SK-N-SH (cell line): ENCODE measurements at regions not wholly inside any gene's neighbourhood (a gene's known extent, or its start where the extent isn't known, plus 50 kb on each side); places are given as distances from the start of the nearest gene placed in this dataset.

ENCODE experiments used
- CTCF ChIA-PET: fragments of 300-600, 350-600 bp; formaldehyde crosslinking; extraction: SDS; loops from one replicate; lab custom pipeline; 2021; lab: Yijun Ruan, JAX
- POLR2A ChIA-PET: fragments of 350-600 bp; sonication (Branson Sonifier 250); formaldehyde crosslinking; extraction: SDS; loops from one replicate; lab custom pipeline; 2020; ENCODE audit warnings: antibody characterized with exemption, inconsistent platforms; lab: Yijun Ruan, JAX
- DNase-seq: peaks from one replicate; pipeline ENCODE4 v3.0.0; 2012
- H2AFZ ChIP-seq: fragments of 200-600 bp; sonication (generic); 2 replicates; pipeline ENCODE4 v1.8.1; 2016; ENCODE audit warnings: antibody characterized with exemption, mild to moderate bottlenecking, low read depth
- H3F3A ChIP-seq: fragments of 200-600 bp; sonication (generic); replicated peaks from 2 replicates; pipeline ENCODE3; 2016; ENCODE audit warnings: antibody characterized with exemption, mild to moderate bottlenecking; ENCODE audit not compliant: insufficient read depth
- H3K27ac ChIP-seq, 2 experiments: fragments of 200-500 bp in 1 of 2; fragments of 200-600 bp in 1 of 2; sonication (Bioruptor generic) in 1 of 2; sonication (generic), shearing (Covaris generic) in 1 of 2; 2 replicates each; pipeline versions ENCODE4 v1.5.1 to v1.6.1; 2014 to 2016; ENCODE audit warnings: low read depth in 2 of 2, inconsistent platforms in 1 of 2, low read length in 1 of 2, mild to moderate bottlenecking in 1 of 2, mixed read lengths in 1 of 2
- H3K27me3 ChIP-seq: fragments of 200-600 bp; sonication (generic), shearing (Covaris generic); 2 replicates; pipeline ENCODE4 v1.6.1; 2016; ENCODE audit warnings: mixed run types; ENCODE audit not compliant: insufficient read depth
- H3K36me3 ChIP-seq, 2 experiments: fragments of 200-500 bp in 1 of 2; fragments of 200-600 bp in 1 of 2; sonication (Bioruptor generic) in 1 of 2; sonication (generic) in 1 of 2; replicated peaks in 1 of 2; 2 replicates each; pipeline versions ENCODE3 to v1.5.1; 2014 to 2016; ENCODE audit warnings: low read length in 1 of 2, mild to moderate bottlenecking in 1 of 2; ENCODE audit not compliant: insufficient read depth in 2 of 2, control insufficient read depth in 1 of 2
- H3K4me1 ChIP-seq, 2 experiments: fragments of 200-500 bp in 1 of 2; fragments of 200-600 bp in 1 of 2; sonication (Bioruptor generic) in 1 of 2; sonication (generic), shearing (Covaris generic) in 1 of 2; 2 replicates each; pipeline versions ENCODE4 v1.5.1 to v1.6.1; 2014 to 2016; ENCODE audit warnings: low read depth in 1 of 2, low read length in 1 of 2, mixed run types in 1 of 2; ENCODE audit not compliant: insufficient read depth in 2 of 2, control insufficient read depth in 1 of 2
- H3K4me2 ChIP-seq: fragments of 200-600 bp; sonication (generic), shearing (Covaris generic); 2 replicates; pipeline ENCODE4 v1.6.1; 2017; ENCODE audit warnings: mixed run types
- H3K4me3 ChIP-seq, 2 experiments: fragments of 200-500 bp in 1 of 2; fragments of 200-600 bp in 1 of 2; sonication (Bioruptor generic) in 1 of 2; sonication (generic), shearing (Covaris generic) in 1 of 2; 2 replicates each; pipeline versions ENCODE4 v1.5.1 to v1.8.1; 2014 to 2016; ENCODE audit warnings: low read depth in 2 of 2, inconsistent platforms in 1 of 2, low read length in 1 of 2, mild to moderate bottlenecking in 1 of 2, mixed read lengths in 1 of 2, moderate library complexity in 1 of 2
- H3K79me2 ChIP-seq: fragments of 200-600 bp; sonication (generic); 2 replicates; pipeline ENCODE4 v1.8.1; 2017; ENCODE audit warnings: mild to moderate bottlenecking; ENCODE audit not compliant: insufficient read depth
- H3K9ac ChIP-seq: fragments of 200-600 bp; sonication (generic); 2 replicates; pipeline ENCODE4 v1.6.1; 2017; ENCODE audit warnings: mixed run types
- H3K9me2 ChIP-seq: fragments of 200-600 bp; sonication (generic); 2 replicates; pipeline ENCODE4 v1.6.1; 2017; ENCODE audit warnings: mixed run types
- H3K9me3 ChIP-seq: fragments of 200-600 bp; sonication (generic); 2 replicates; pipeline ENCODE4 v1.6.1; 2017; ENCODE audit warnings: mixed run types, mild to moderate bottlenecking, moderate library complexity
- H4K20me1 ChIP-seq: fragments of 200-600 bp; sonication (generic); 2 replicates; pipeline ENCODE4 v1.6.1; 2017; ENCODE audit warnings: mild to moderate bottlenecking, mixed run types; ENCODE audit not compliant: insufficient read depth
- CTCF ChIP-seq: fragments of 200-600 bp; sonication (generic); IDR thresholded peaks from 2 replicates; pipeline ENCODE4 v1.6.1; 2017; ENCODE audit warnings: antibody characterized with exemption, mild to moderate bottlenecking, moderate library complexity
- ELF1 ChIP-seq: IDR thresholded peaks from 2 replicates; pipeline ENCODE4 v1.4.0; 2012
- EP300 ChIP-seq, 2 experiments: IDR thresholded peaks; 2 replicates each; pipeline versions ENCODE4 v1.4.0 to v1.6.1; 2012; ENCODE audit warnings: borderline replicate concordance in 1 of 2, low read depth in 1 of 2, low read length in 1 of 2
- FOSL2 ChIP-seq: IDR thresholded peaks from 2 replicates; pipeline ENCODE4 v1.4.0; 2012; ENCODE audit warnings: low read depth, mild to moderate bottlenecking, moderate library complexity, borderline replicate concordance
- FOXJ3 ChIP-seq: sonication (generic); formaldehyde crosslinking; IDR thresholded peaks from 2 replicates; pipeline ENCODE4 v1.5.1; 2020; ENCODE audit warnings: mild to moderate bottlenecking, missing genetic modification reagents
- FOXM1 ChIP-seq: IDR thresholded peaks from 2 replicates; pipeline ENCODE4 v1.4.0; 2012; ENCODE audit warnings: low read depth, mild to moderate bottlenecking
- GATA2 ChIP-seq: sonication (generic); formaldehyde crosslinking; IDR thresholded peaks from 2 replicates; pipeline ENCODE4 v1.5.0; 2020; ENCODE audit warnings: mild to moderate bottlenecking, missing genetic modification reagents
- JUND ChIP-seq: IDR thresholded peaks from 2 replicates; pipeline ENCODE4 v1.4.0; 2012
- MAX ChIP-seq: IDR thresholded peaks from 2 replicates; pipeline ENCODE4 v1.4.0; 2012; ENCODE audit warnings: low read depth
- MEF2A ChIP-seq: IDR thresholded peaks from 2 replicates; pipeline ENCODE4 v1.4.0; 2012; ENCODE audit warnings: low read depth, borderline replicate concordance
- MXI1 ChIP-seq: IDR thresholded peaks from 2 replicates; pipeline ENCODE4 v1.6.1; 2012; ENCODE audit warnings: mild to moderate bottlenecking, low read depth, low read length, improper control_type of control experiment
- NRF1 ChIP-seq: IDR thresholded peaks from 2 replicates; pipeline ENCODE4 v1.6.1; 2012; ENCODE audit warnings: low read depth, mild to moderate bottlenecking, low read length
- RAD21 ChIP-seq: IDR thresholded peaks from 2 replicates; pipeline ENCODE4 v1.6.1; 2012; ENCODE audit warnings: mild to moderate bottlenecking, low read length
- RCOR1 ChIP-seq: fragments of 150-350 bp; IDR thresholded peaks from 2 replicates; pipeline ENCODE4 v1.6.1; 2017; ENCODE audit warnings: antibody characterized with exemption, low read length
- RXRA ChIP-seq: IDR thresholded peaks from 2 replicates; pipeline ENCODE4 v1.4.0; 2012; ENCODE audit warnings: low read depth, mild to moderate bottlenecking, borderline replicate concordance
- SIN3A ChIP-seq: IDR thresholded peaks from 2 replicates; pipeline ENCODE4 v1.6.1; 2012; ENCODE audit warnings: low read depth, mild to moderate bottlenecking, low read length, moderate library complexity, borderline replicate concordance
- SMC3 ChIP-seq: IDR thresholded peaks from 2 replicates; pipeline ENCODE4 v1.6.1; 2012; ENCODE audit warnings: low read depth, low read length, improper control_type of control experiment
- TAF1 ChIP-seq: IDR thresholded peaks from 2 replicates; pipeline ENCODE4 v1.6.1; 2012; ENCODE audit warnings: low read depth, mild to moderate bottlenecking, low read length, moderate library complexity, borderline replicate concordance
- WGBS: methylation state at CpG from one replicate; pipeline ENCODE4 v1.1.6; 2017; ENCODE audit warnings: low lambda C conversion rate; 5-methylcytosine and 5-hydroxymethylcytosine counted together
- TF ChIP-seq, protein P1 (sequence below): fragments of 150-350 bp; IDR thresholded peaks from 2 replicates; pipeline ENCODE4 v1.6.1; 2016; ENCODE audit warnings: mild to moderate bottlenecking, low read depth, low read length

- no peaks in the 10 kb centered on the region for H3K36me3 ChIP-seq
- 37% methylated on average over 7 of the region's 7 CpGs for WGBS
- POLR2A ChIA-PET = no interaction called here
- H3K27ac ChIP-seq = no peak overlapping the region
- CTCF ChIA-PET = no interaction called here
- no peak for DNase-seq
- no peaks in the 10 kb centered on the region for H4K20me1 ChIP-seq
- no peaks in the 10 kb centered on the region for H3K9me2 ChIP-seq
- no peaks in the 10 kb centered on the region for H3K79me2 ChIP-seq
- no peak for TF ChIP-seq CTCF
- TF ChIP-seq, protein P1, sequence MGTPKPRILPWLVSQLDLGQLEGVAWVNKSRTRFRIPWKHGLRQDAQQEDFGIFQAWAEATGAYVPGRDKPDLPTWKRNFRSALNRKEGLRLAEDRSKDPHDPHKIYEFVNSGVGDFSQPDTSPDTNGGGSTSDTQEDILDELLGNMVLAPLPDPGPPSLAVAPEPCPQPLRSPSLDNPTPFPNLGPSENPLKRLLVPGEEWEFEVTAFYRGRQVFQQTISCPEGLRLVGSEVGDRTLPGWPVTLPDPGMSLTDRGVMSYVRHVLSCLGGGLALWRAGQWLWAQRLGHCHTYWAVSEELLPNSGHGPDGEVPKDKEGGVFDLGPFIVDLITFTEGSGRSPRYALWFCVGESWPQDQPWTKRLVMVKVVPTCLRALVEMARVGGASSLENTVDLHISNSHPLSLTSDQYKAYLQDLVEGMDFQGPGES = no peak
- no peak for TF ChIP-seq FOXM1
- no peak for TF ChIP-seq FOXJ3 (CRISPR knock-in tag)
- TF ChIP-seq SIN3A = no peak
- TF ChIP-seq FOSL2 = no peak
- no peak for TF ChIP-seq MAX
- TF ChIP-seq MXI1 = no peak
- no peak for TF ChIP-seq RAD21
- TF ChIP-seq JUND = no peak
- TF ChIP-seq ELF1 = no peak
- TF ChIP-seq MEF2A = no peak
- TF ChIP-seq RCOR1 = no peak
- TF ChIP-seq TAF1 = no peak
- TF ChIP-seq NRF1 = no peak
- TF ChIP-seq GATA2 = no peak
- TF ChIP-seq RXRA = no peak
- no peak for TF ChIP-seq SMC3
- TF ChIP-seq EP300 (IDR thresholded peaks at IDR 0.05; ENCODE audit: borderline replicate concordance in 1 of 2, low read depth in 1 of 2, low read length in 1 of 2) = no peak
- H3K4me3 ChIP-seq = no peak overlapping the region
- H3K4me2 ChIP-seq = no peak overlapping the region
- H3K4me1 ChIP-seq = peaks cover 0 to 5% of the 10 kb centered on the region in 2 experiments; a peak in 1 of 4 replicates
- no peaks in the 10 kb centered on the region for H3K9me3 ChIP-seq
- H2AFZ ChIP-seq = no peak overlapping the region
- no peak overlapping the region for H3K9ac ChIP-seq
- H3K27me3 ChIP-seq = peaks cover 28% of the 10 kb centered on the region; the same call in 1 of the 2 replicates
- no peaks in the 10 kb centered on the region for H3F3A ChIP-seq
Observed at GRCh38 chr9:126166291-126166690, 160.3 kb upstream of the MVB12B start.
